Testis (tissue), 2 donors: ENCODE measurements at regions not wholly inside any gene's neighbourhood (a gene's known extent, or its start where the extent isn't known, plus 50 kb on each side); places are given as distances from the start of the nearest gene placed in this dataset.

Experiments
- CTCF ChIP-seq, 3 experiments: fragments of 450-650 bp in 2 of 3; fragments of 200-600 bp in 1 of 3; sonication (generic) in 1 of 3; IDR thresholded peaks; one replicate each; pipeline ENCODE4 v1.5.1; 2016 to 2019; ENCODE audit warnings: antibody characterized with exemption in 3 of 3, mild to moderate bottlenecking in 2 of 3, moderate library complexity in 1 of 3
- POLR2A ChIP-seq: fragments of 450-650 bp; IDR thresholded peaks from one replicate; pipeline ENCODE4 v1.6.1; 2017; ENCODE audit warnings: antibody characterized with exemption, mild to moderate bottlenecking, moderate library complexity

DNA sequence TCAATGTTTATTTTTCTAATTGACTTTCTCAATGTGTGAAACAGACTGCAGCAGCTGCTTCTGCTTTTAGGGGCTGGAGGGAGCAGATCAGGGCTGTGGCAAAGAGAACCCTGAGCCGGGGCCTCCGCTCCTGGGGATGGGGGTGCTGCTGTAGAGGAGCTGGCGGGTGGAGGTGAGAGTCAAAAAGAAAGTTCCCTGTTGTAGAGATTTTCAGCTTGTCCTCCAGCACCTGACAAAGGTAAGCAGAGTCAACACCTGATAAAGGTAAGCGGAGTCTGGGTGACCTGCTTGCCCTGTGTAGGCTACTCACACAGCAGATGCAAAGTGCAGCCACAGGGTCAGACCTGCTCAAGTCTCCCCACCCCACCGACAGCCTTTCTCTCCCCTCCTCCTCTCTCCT is 252.4 kb upstream of the IRX1 start:
- TF ChIP-seq CTCF (IDR thresholded peaks at IDR 0.05) (no peak), POLR2A (no peak)
